IMR-90 (cell line): ENCODE measurements at regions not wholly inside any gene's neighbourhood (a gene's known extent, or its start where the extent isn't known, plus 50 kb on each side); places are given as distances from the start of the nearest gene placed in this dataset.

Source experiments
- CTCF ChIP-seq: conservative IDR thresholded peaks from 2 replicates; pipeline ENCODE4 v1.5.1; 2012; ENCODE audit warnings: mild to moderate bottlenecking, low read depth, low read length, improper control_type of control experiment
- MXI1 ChIP-seq: IDR thresholded peaks from 2 replicates; pipeline ENCODE4 v1.6.1; 2012; ENCODE audit warnings: low read depth, mild to moderate bottlenecking, low read length, moderate library complexity, borderline replicate concordance
- POLR2A ChIP-seq: IDR thresholded peaks from 2 replicates; pipeline ENCODE4 v1.6.1; 2012; ENCODE audit warnings: mild to moderate bottlenecking, low read depth, low read length
- USF2 ChIP-seq: fragments of 150-350 bp; IDR thresholded peaks from 2 replicates; pipeline ENCODE4 v1.6.1; 2017; ENCODE audit warnings: mild to moderate bottlenecking, antibody characterized with exemption, low read length, low read depth

GRCh38 chr5:3322642-3323041 is 273.0 kb upstream of the IRX1 start:
- TF ChIP-seq CTCF (no peak), POLR2A (no peak), MXI1 (no peak), USF2 (no peak)
